H1 (cell line): ENCODE measurements at regions not wholly inside any gene's neighbourhood (a gene's known extent, or its start where the extent isn't known, plus 50 kb on each side); places are given as distances from the start of the nearest gene placed in this dataset.

Experiments
- CHD2 ChIP-seq: IDR thresholded peaks from 2 replicates; pipeline ENCODE4 v1.6.1; 2012; ENCODE audit warnings: low read length, improper control_type of control experiment
- CTCF ChIP-seq, 3 experiments: IDR thresholded peaks; 1 replicate in 2 of 3; 2 replicates in 1 of 3; pipeline versions ENCODE4 v1.5.1 to v1.6.1; 2011; ENCODE audit warnings: low read length in 3 of 3, mild to moderate bottlenecking in 3 of 3, inconsistent platforms in 2 of 3, low read depth in 1 of 3, moderate library complexity in 1 of 3; ENCODE audit not compliant: insufficient read depth in 1 of 3; ENCODE audit errors: control extremely low read depth in 1 of 3
- EP300 ChIP-seq, 2 experiments: IDR thresholded peaks; 1 replicate in 1 of 2; 2 replicates in 1 of 2; pipeline ENCODE4 v1.6.1; 2011 to 2012; ENCODE audit warnings: low read depth in 2 of 2, low read length in 2 of 2, mild to moderate bottlenecking in 2 of 2, borderline replicate concordance in 1 of 2, inconsistent platforms in 1 of 2, moderate library complexity in 1 of 2
- HDAC2 ChIP-seq, 2 experiments: fragments of 300-600 bp in 1 of 2; sonication (generic) in 1 of 2; IDR thresholded peaks; 2 replicates each; pipeline ENCODE4 v1.6.1; 2011 to 2012; ENCODE audit warnings: low read depth in 2 of 2, low read length in 2 of 2, mild to moderate bottlenecking in 2 of 2, moderate library complexity in 2 of 2, borderline replicate concordance in 1 of 2, inconsistent platforms in 1 of 2
- JUN ChIP-seq: IDR thresholded peaks from 2 replicates; pipeline ENCODE4 v1.6.1; 2011; ENCODE audit warnings: low read depth, mild to moderate bottlenecking, improper control_type of control experiment, low read length
- POLR2A ChIP-seq, 2 experiments: IDR thresholded peaks; 1 replicate in 1 of 2; 2 replicates in 1 of 2; pipeline ENCODE4 v1.6.1; 2011; ENCODE audit warnings: low read depth in 2 of 2, low read length in 2 of 2, mild to moderate bottlenecking in 2 of 2; ENCODE audit errors: control extremely low read depth in 1 of 2
- POLR2AphosphoS5 ChIP-seq: IDR thresholded peaks from 2 replicates; pipeline ENCODE4 v1.6.1; 2011; ENCODE audit warnings: low read depth, low read length
- RAD21 ChIP-seq, 2 experiments: IDR thresholded peaks in 1 of 2; conservative IDR thresholded peaks in 1 of 2; 2 replicates each; pipeline ENCODE4 v1.6.1; 2011; ENCODE audit warnings: low read depth in 2 of 2, low read length in 2 of 2, improper control_type of control experiment in 1 of 2, inconsistent platforms in 1 of 2, mild to moderate bottlenecking in 1 of 2, moderate library complexity in 1 of 2
- SP1 ChIP-seq: IDR thresholded peaks from 2 replicates; pipeline ENCODE4 v1.6.1; 2011; ENCODE audit warnings: low read depth, low read length
- SP2 ChIP-seq: IDR thresholded peaks from 2 replicates; pipeline ENCODE4 v1.6.1; 2012; ENCODE audit warnings: mild to moderate bottlenecking, low read length, inconsistent platforms
- ZNF274 ChIP-seq: IDR thresholded peaks from 2 replicates; pipeline ENCODE4 v1.7.0; 2012; ENCODE audit warnings: low read length, borderline replicate concordance; ENCODE audit errors: extremely low read depth

DNA sequence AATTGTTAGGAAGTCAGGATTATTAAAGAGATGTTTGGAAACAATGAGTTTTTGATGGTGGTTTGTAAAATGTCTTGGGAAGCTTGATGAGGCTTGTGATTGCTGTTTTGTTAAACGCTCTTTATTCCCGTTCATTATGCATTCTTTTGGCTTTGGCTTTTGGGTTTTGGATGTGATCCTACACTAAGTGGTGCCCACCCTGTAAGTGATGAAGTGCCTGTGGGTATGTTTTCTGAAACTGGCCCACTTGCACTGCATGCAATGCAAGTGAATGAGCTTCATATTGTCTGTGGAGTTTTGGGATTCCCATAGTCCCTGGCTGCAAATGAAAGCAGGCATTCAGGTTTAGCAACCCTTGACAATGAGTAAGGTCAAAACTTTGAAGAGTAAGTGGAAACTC lies 1035.5 kb upstream of the WWC1 start:
- TF ChIP-seq HDAC2 (IDR thresholded peaks at IDR 0.05; ENCODE audit: borderline replicate concordance in 1 of 2, low read depth in 2 of 2, low read length in 2 of 2) (no peak), ZNF274 (no peak), CHD2 (no peak), POLR2AphosphoS5 (no peak), SP1 (no peak), RAD21 (IDR thresholded peaks at IDR 0.05 in 1 of 2, conservative IDR thresholded peaks at IDR 0.05 in 1 of 2; ENCODE audit: low read depth in 2 of 2, low read length in 2 of 2) (no peak), CTCF (IDR thresholded peaks at IDR 0.05; ENCODE audit: control extremely low read depth in 1 of 3, insufficient read depth in 1 of 3, low read depth in 1 of 3, low read length in 3 of 3) (no peak), JUN (no peak), POLR2A (IDR thresholded peaks at IDR 0.05; ENCODE audit: control extremely low read depth in 1 of 2, low read depth in 2 of 2, low read length in 2 of 2) (no peak), EP300 (IDR thresholded peaks at IDR 0.05; ENCODE audit: borderline replicate concordance in 1 of 2, low read depth in 2 of 2, low read length in 2 of 2) (no peak), SP2 (no peak)
